ENCODE measurements at regions not wholly inside any gene's neighbourhood (a gene's known extent, or its start where the extent isn't known, plus 50 kb on each side); places are given as distances from the start of the nearest gene placed in this dataset.

DNA sequence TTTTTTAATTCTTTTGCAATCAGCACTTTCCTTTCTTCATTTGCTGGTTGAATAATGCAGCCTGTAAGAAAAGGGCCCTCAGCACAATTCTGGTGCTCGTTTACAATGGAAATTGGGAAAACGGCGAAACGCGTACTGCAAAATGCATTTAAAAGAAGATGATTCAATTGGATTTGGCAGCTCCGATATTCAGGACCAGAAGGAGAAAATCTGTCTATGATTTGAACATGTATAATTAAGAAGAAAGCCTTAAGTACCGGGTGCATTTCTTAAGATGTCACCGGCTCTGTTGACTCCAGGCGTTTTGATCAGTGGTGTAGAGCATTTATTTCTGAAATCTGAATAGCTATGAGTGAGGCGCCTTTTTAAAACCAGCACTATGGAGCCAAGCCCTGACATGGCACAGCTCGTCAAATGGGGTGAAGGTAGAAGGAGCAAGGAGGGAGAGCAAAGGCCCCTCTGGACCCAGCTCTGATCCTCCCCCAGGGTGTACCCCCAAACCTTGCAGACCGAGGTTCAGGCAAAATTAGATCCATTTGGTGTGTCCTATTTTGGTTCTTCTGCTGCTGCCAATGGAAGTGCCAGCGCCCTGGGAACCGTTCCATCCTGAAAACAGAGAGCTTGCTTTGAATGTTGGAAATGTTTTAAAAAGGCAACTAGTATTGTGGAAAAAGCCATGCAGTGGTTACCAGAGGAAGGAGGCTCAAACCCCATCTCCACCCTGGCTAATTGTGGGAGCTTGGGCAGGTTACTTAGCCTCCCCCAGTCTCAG, 161.4 kb upstream of the RPL38 start:
- Histone ChIP-seq H3K27ac (ENCODE audit: extremely low read depth, low read depth, low read length) (no peak overlapping the region), H3K9ac (ENCODE audit: insufficient read depth in 1 of 2, low read depth in 2 of 2, low read length in 2 of 2) (no peak overlapping the region), H3K4me3 (no peak overlapping the region), H4K20me1 (replicated peaks; ENCODE audit: control insufficient read depth, insufficient read depth, low read length) (peaks cover 4% of the 10 kb centered on the region; the same call in 1 of the 2 replicates), H3K36me3 (ENCODE audit: control insufficient read depth, insufficient read depth, low read length) (no peaks in the 10 kb centered on the region), H3K79me2 (ENCODE audit: control insufficient read depth, insufficient read depth, low read length) (no peaks in the 10 kb centered on the region), H3K9me3 (replicated peaks; ENCODE audit: control insufficient read depth, insufficient read depth, low read depth, low read length) (no peaks in the 10 kb centered on the region), H3K4me2 (ENCODE audit: insufficient read depth, low read length) (no peak overlapping the region), H3K4me1 (replicated peaks in 1 of 2; ENCODE audit: control insufficient read depth in 2 of 2, insufficient read depth in 2 of 2, low read length in 2 of 2) (no peaks in the 10 kb centered on the region), H2AFZ (ENCODE audit: low read depth, low read length) (no peak overlapping the region), H3K9me1 (ENCODE audit: control insufficient read depth, insufficient read depth, low read length) (no peaks in the 10 kb centered on the region), H3K27me3 (ENCODE audit: control insufficient read depth in 2 of 2, insufficient read depth in 2 of 2, low read length in 2 of 2) (peaks cover 0 to 39% of the 10 kb centered on the region in 2 experiments; a peak in 3 of 5 replicates)
- no peak for FAIRE-seq
- POLR2A ChIA-PET, result interaction anchor here (1.3 kb wide), 1 partner anchor 28 kb away, joined by 5 read pairs; no protein-coding TSS in a partner anchor
- no peak for DNase-seq (ENCODE audit: extremely low read depth in 1 of 4, low spot score in 3 of 4)
- BruUV-seq (replicated peaks), result no TSS peak
- in situ Hi-C loops (cut with MboI), result no loop called here
- CTCF ChIA-PET (ENCODE audit: low intra/inter-chr PET ratio), result no interaction called here
- TF ChIP-seq NR1H2 (CRISPR knock-in tag; IDR thresholded peaks at IDR 0.05) (no peak), SRSF1 (IDR thresholded peaks at IDR 0.05; ENCODE audit: low read depth, low read length) (no peak), HMGN3 (IDR thresholded peaks at IDR 0.05; ENCODE audit: borderline replicate concordance, extremely low read depth, insufficient read length, low read depth, low read length) (no peak), CBX1 (IDR thresholded peaks at IDR 0.05; ENCODE audit: low read depth) (no peak), ZNF224 (CRISPR knock-in tag; IDR thresholded peaks at IDR 0.05) (no peak), ZFP36 (IDR thresholded peaks at IDR 0.05; ENCODE audit: low read depth, low read length, partially characterized antibody) (no peak), IRF2 (CRISPR knock-in tag; IDR thresholded peaks at IDR 0.05) (no peak), MYNN (IDR thresholded peaks at IDR 0.05) (no peak), MYNN (CRISPR knock-in tag; IDR thresholded peaks at IDR 0.05) (no peak), CBX2 (IDR thresholded peaks at IDR 0.05; ENCODE audit: insufficient read depth, low read length, poor library complexity, severe bottlenecking) (no peak), TAF7 (tag; IDR thresholded peaks at IDR 0.05) (no peak), MAZ (CRISPR knock-in tag; conservative IDR thresholded peaks at IDR 0.05 in 1 of 2, IDR thresholded peaks at IDR 0.05 in 1 of 2) (no peak), ZNF592 (IDR thresholded peaks at IDR 0.05) (no peak), GABPA (tag; conservative IDR thresholded peaks at IDR 0.05; ENCODE audit: low read depth) (no peak)
- ATAC-seq, result no peak
- intact Hi-C loops (cut with micrococcal nuclease), result no loop called here
- under 1% methylated on average over 14 of the region's 14 CpGs for WGBS (ENCODE audit: insufficient coverage, low coverage, missing lambda C conversion rate)
